ENCODE measurements at regions not wholly inside any gene's neighbourhood (a gene's known extent, or its start where the extent isn't known, plus 50 kb on each side); places are given as distances from the start of the nearest gene placed in this dataset.

GRCh38 chr7:13518738-13519137, 470.7 kb downstream of the ETV1 start:
- Mint-ChIP-seq H3K4me3 (ENCODE audit: low read depth, unreplicated experiment) (no peak overlapping the region), H3K27ac (ENCODE audit: unreplicated experiment) (no peak overlapping the region), H3K36me3 (ENCODE audit: insufficient read depth, unreplicated experiment) (no peaks in the 10 kb centered on the region), H3K9me3 (ENCODE audit: low read depth, unreplicated experiment) (no peaks in the 10 kb centered on the region), H3K4me1 (ENCODE audit: low read depth, unreplicated experiment) (no peaks in the 10 kb centered on the region), H3K27me3 (ENCODE audit: unreplicated experiment) (no peaks in the 10 kb centered on the region)
- intact Hi-C loops (cut with micrococcal nuclease; ENCODE audit: unreplicated experiment): no loop called here
- TF ChIP-seq CTCF (IDR thresholded peaks at IDR 0.05; ENCODE audit: unreplicated experiment): no peak
- no peak for DNase-seq
- CTCF ChIA-PET: interaction anchor here (0.6 kb wide), 1 partner anchor 214 kb away, joined by 4 read pairs; no protein-coding TSS in a partner anchor
- no TSS peak for BruUV-seq (replicated peaks)

- Mint-ChIP-seq H3K4me3 (ENCODE audit: low read depth, unreplicated experiment) (no peak overlapping the region), H3K27me3 (ENCODE audit: unreplicated experiment) (no peaks in the 10 kb centered on the region), H3K27ac (ENCODE audit: unreplicated experiment) (no peak overlapping the region), H3K36me3 (ENCODE audit: insufficient read depth, unreplicated experiment) (no peaks in the 10 kb centered on the region), H3K9me3 (ENCODE audit: low read depth, unreplicated experiment) (no peaks in the 10 kb centered on the region), H3K4me1 (ENCODE audit: low read depth, unreplicated experiment) (no peaks in the 10 kb centered on the region)
- intact Hi-C loops (cut with micrococcal nuclease; ENCODE audit: unreplicated experiment): loop anchor here (2.0 kb wide), 1 partner anchor 1169 kb away; no protein-coding TSS in a partner anchor
- no TSS peak for BruUV-seq (replicated peaks)
- no peak for TF ChIP-seq CTCF (IDR thresholded peaks at IDR 0.05; ENCODE audit: unreplicated experiment)
- no peak for DNase-seq
- CTCF ChIA-PET: interaction anchor here (1.3 kb wide), 1 partner anchor 11 kb away, joined by 4 read pairs; no protein-coding TSS in a partner anchor
These were observed 465.4 kb downstream of the ETV1 start for GRCh38 chr7:13524076-13524475.

GRCh38 chr7:13532028-13532753, 457.3 kb downstream of the ETV1 start:
- Mint-ChIP-seq H3K27me3 (ENCODE audit: unreplicated experiment) (no peaks in the 10 kb centered on the region), H3K27ac (ENCODE audit: unreplicated experiment) (no peak overlapping the region), H3K9me3 (ENCODE audit: low read depth, unreplicated experiment) (no peaks in the 10 kb centered on the region), H3K36me3 (ENCODE audit: insufficient read depth, unreplicated experiment) (no peaks in the 10 kb centered on the region), H3K4me3 (ENCODE audit: low read depth, unreplicated experiment) (no peak overlapping the region), H3K4me1 (ENCODE audit: low read depth, unreplicated experiment) (no peaks in the 10 kb centered on the region)
- BruUV-seq (replicated peaks): no TSS peak
- no peak for TF ChIP-seq CTCF (IDR thresholded peaks at IDR 0.05; ENCODE audit: unreplicated experiment)
- CTCF ChIA-PET: no interaction called here
- no peak for DNase-seq
- intact Hi-C loops (cut with micrococcal nuclease; ENCODE audit: unreplicated experiment): no loop called here

GRCh38 chr7:13538669-13539068, 450.8 kb downstream of the ETV1 start:
- Mint-ChIP-seq H3K36me3 (ENCODE audit: insufficient read depth, unreplicated experiment) (no peaks in the 10 kb centered on the region), H3K9me3 (ENCODE audit: low read depth, unreplicated experiment) (no peaks in the 10 kb centered on the region)

More at GRCh38 chr7:13538669-13539068, 450.8 kb downstream of the ETV1 start:
- CTCF ChIA-PET: interaction anchor here (1.2 kb wide), 1 partner anchor 204 kb away, joined by 3 read pairs; no protein-coding TSS in a partner anchor
- no peak for TF ChIP-seq CTCF (IDR thresholded peaks at IDR 0.05; ENCODE audit: unreplicated experiment)
- intact Hi-C loops (cut with micrococcal nuclease; ENCODE audit: unreplicated experiment): no loop called here
- Mint-ChIP-seq H3K27me3 (ENCODE audit: unreplicated experiment) (no peaks in the 10 kb centered on the region), H3K27ac (ENCODE audit: unreplicated experiment) (no peak overlapping the region), H3K4me3 (ENCODE audit: low read depth, unreplicated experiment) (no peak overlapping the region), H3K4me1 (ENCODE audit: low read depth, unreplicated experiment) (no peaks in the 10 kb centered on the region)
- no peak for DNase-seq
- no TSS peak for BruUV-seq (replicated peaks)
